Stomach (tissue), 8 donors: ENCODE measurements at regions not wholly inside any gene's neighbourhood (a gene's known extent, or its start where the extent isn't known, plus 50 kb on each side); places are given as distances from the start of the nearest gene placed in this dataset.

ENCODE experiments used
- DNase-seq, 2 donors: peaks; one replicate each; pipeline versions ENCODE4 v3.0.0 to v3.0.0-alpha.2; 2013 to 2019
- H3K27ac ChIP-seq, 5 donors: fragments of 200-600 bp in 4 of 5; sonication (generic) in 4 of 5; one replicate each; pipeline ENCODE4 v1.5.1; 2013 to 2019; ENCODE audit warnings: mild to moderate bottlenecking in 1 of 5, moderate library complexity in 1 of 5
- H3K27me3 ChIP-seq, 3 donors: fragments of 200-600 bp; sonication (generic); one replicate each; pipeline ENCODE4 v1.5.1; 2017 to 2019; ENCODE audit warnings: mixed run types in 1 of 3
- H3K36me3 ChIP-seq, 4 donors: fragments of 200-600 bp; sonication (generic); 1 replicate in 3 of 4; 2 replicates in 1 of 4; pipeline ENCODE4 v1.5.1; 2016 to 2019
- H3K4me1 ChIP-seq, 4 donors: fragments of 200-600 bp; sonication (generic); one replicate each; pipeline ENCODE4 v1.5.1; 2016 to 2019
- H3K4me3 ChIP-seq, 4 donors: fragments of 200-600 bp; sonication (generic) in 3 of 4; one replicate each; pipeline ENCODE4 v1.5.1; 2016 to 2019; ENCODE audit warnings: mild to moderate bottlenecking in 1 of 4
- H3K9me3 ChIP-seq, 4 donors: fragments of 200-600 bp; sonication (generic); one replicate each; pipeline ENCODE4 v1.5.1; 2016 to 2019
- EP300 ChIP-seq: sonication (generic); formaldehyde crosslinking; IDR thresholded peaks from one replicate; pipeline ENCODE4 v1.6.1; 2017; ENCODE audit warnings: antibody characterized with exemption
- POLR2A ChIP-seq, 4 donors: fragments of 450-650 bp; IDR thresholded peaks; one replicate each; pipeline ENCODE4 v1.6.1; 2016; ENCODE audit warnings: antibody characterized with exemption in 4 of 4, control low read depth in 2 of 4, mild to moderate bottlenecking in 1 of 4, moderate library complexity in 1 of 4
- POLR2AphosphoS5 ChIP-seq, 3 donors: sonication (generic); formaldehyde crosslinking; IDR thresholded peaks; one replicate each; pipeline ENCODE4 v1.6.1; 2016; ENCODE audit warnings: antibody characterized with exemption in 3 of 3
- WGBS, 5 donors: extraction: QIAGEN DNeasy Blood & Tissue Kit in 3 of 5; methylation state at CpG; one replicate each; pipeline versions ENCODE4 v1.1.5 to v1.1.7; 2013 to 2018; 5-methylcytosine and 5-hydroxymethylcytosine counted together
- intact Hi-C: fragments of 100-400 bp; cut with DNase I; formaldehyde crosslinking; loops from one replicate; pipeline ENCODE4 v1.15.1; 2023; ENCODE audit warnings: low total_unique reads
- TF ChIP-seq, protein P1 (sequence below), 7 experiments: fragments of 450-650 bp in 4 of 7; fragments of 200-600 bp in 3 of 7; sonication (generic) in 3 of 7; IDR thresholded peaks; one replicate each; pipeline ENCODE4 v1.5.1; 2016 to 2019; ENCODE audit warnings: antibody characterized with exemption in 7 of 7, control low read depth in 2 of 7, mild to moderate bottlenecking in 1 of 7
- donor health status: healthy with polysubstance abuse.
- donor health status: Bipolar disorder and iron deficiency.
- donor health status: healthy.

DNA sequence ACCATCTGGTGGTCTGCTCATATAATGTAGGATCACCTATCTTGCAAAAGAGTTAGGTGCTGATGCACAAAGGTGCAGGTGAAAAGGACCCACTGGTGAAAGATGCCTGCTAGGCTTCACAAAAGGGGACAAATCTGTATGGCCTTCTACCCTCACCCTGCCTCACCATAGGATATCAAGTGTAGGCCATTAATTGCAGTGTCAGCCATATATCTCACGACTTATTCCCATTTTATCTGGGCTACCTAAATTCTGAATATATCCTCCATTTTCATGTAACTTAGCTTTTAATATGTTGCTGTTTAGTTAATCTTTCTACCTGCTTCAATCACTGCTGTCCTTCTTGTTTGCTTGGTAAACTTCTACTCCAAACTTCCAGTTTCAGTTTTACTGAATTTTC lies 84.2 kb upstream of the DPH5 start:
- no peak for DNase-seq
- H3K4me1 ChIP-seq: peaks cover 0 to 3% (median 0%) of the 10 kb centered on the region in 4 donors
- no peak overlapping the region for H3K4me3 ChIP-seq
- H3K27me3 ChIP-seq: no peaks in the 10 kb centered on the region
- no peaks in the 10 kb centered on the region for H3K36me3 ChIP-seq
- intact Hi-C loops: no loop called here
- TF ChIP-seq, protein P1, sequence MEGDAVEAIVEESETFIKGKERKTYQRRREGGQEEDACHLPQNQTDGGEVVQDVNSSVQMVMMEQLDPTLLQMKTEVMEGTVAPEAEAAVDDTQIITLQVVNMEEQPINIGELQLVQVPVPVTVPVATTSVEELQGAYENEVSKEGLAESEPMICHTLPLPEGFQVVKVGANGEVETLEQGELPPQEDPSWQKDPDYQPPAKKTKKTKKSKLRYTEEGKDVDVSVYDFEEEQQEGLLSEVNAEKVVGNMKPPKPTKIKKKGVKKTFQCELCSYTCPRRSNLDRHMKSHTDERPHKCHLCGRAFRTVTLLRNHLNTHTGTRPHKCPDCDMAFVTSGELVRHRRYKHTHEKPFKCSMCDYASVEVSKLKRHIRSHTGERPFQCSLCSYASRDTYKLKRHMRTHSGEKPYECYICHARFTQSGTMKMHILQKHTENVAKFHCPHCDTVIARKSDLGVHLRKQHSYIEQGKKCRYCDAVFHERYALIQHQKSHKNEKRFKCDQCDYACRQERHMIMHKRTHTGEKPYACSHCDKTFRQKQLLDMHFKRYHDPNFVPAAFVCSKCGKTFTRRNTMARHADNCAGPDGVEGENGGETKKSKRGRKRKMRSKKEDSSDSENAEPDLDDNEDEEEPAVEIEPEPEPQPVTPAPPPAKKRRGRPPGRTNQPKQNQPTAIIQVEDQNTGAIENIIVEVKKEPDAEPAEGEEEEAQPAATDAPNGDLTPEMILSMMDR (IDR thresholded peaks at IDR 0.05): no peak
- no peak for TF ChIP-seq EP300
- no peak for TF ChIP-seq POLR2AphosphoS5 (IDR thresholded peaks at IDR 0.05)
- TF ChIP-seq POLR2A (IDR thresholded peaks at IDR 0.05): no peak
- H3K9me3 ChIP-seq: no peaks in the 10 kb centered on the region
- no peak overlapping the region for H3K27ac ChIP-seq
- WGBS, 5 donors: 0 to 96% (median 95%) methylated on average over 1 of the region's 1 CpG

DNA sequence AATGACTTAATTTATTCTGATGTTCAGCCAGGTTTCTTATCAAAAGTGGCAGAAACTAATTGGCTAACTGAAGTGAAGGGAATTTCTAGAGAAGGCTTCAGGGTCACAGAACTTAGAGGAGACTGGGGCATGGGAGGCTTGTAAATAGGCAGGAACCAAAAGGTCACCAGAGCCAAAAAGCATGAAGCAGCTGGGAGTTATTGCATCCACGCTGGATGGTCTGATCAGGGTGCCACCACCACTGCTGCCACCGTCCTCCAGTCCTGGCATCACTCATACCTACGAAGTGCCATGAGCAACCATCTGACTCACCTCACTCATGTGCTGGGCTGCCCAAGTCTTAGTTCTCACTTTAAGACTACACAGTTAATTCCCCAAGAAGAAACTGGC lies 82.5 kb upstream of the DPH5 start:
- Histone ChIP-seq H3K27me3 (no peaks in the 10 kb centered on the region), H3K4me1 (peaks cover 0 to 3% (median 0%) of the 10 kb centered on the region in 4 donors), H3K36me3 (no peaks in the 10 kb centered on the region), H3K4me3 (no peak overlapping the region), H3K9me3 (no peaks in the 10 kb centered on the region), H3K27ac (no peak overlapping the region)
- 83 to 97% (median 88%) methylated on average over 3 of the region's 3 CpGs for WGBS, 5 donors
- intact Hi-C loops: no loop called here
- TF ChIP-seq, protein P1 (IDR thresholded peaks at IDR 0.05): no peak
- no peak for TF ChIP-seq EP300
- TF ChIP-seq POLR2AphosphoS5 (IDR thresholded peaks at IDR 0.05): no peak
- no peak for TF ChIP-seq POLR2A (IDR thresholded peaks at IDR 0.05)
- no peak for DNase-seq

DNA sequence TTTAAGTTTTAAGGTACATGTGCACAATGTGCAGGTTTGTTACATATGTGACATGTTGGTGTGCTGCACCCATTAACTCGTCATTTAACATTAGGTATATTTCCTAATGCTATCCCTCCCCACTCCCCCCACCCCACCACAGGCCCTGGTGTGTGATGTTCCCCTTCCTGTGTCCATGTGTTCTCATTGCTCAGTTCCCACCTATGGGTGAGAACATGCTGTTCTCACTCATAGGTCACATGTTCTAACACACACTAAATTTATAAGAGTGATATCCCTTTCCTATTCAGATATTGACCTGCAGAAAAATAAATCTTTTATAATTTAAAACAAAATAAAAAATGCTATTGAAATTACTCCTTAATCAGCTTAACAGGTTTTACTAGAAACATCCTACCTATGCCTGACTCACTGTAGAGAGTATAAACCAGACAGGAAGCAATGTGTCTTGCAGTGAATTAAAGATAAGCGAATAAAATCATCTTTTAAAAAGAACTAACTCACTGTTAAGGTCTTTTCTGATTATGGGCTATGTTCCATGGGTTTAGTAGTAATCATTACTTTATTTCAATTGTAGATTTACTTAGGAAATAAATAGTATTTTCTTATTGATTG lies 82.0 kb upstream of the DPH5 start:
- intact Hi-C loops: no loop called here
- H3K9me3 ChIP-seq: no peaks in the 10 kb centered on the region
- WGBS, 5 donors: 80 to 85% (median 84%) methylated on average over 2 of the region's 2 CpGs
- H3K27me3 ChIP-seq: no peaks in the 10 kb centered on the region
- H3K4me1 ChIP-seq: peaks cover 0 to 3% (median 0%) of the 10 kb centered on the region in 4 donors
- DNase-seq: no peak
- H3K36me3 ChIP-seq: no peaks in the 10 kb centered on the region
- TF ChIP-seq POLR2AphosphoS5 (IDR thresholded peaks at IDR 0.05): no peak
- TF ChIP-seq, protein P1 (IDR thresholded peaks at IDR 0.05): no peak
- TF ChIP-seq POLR2A (IDR thresholded peaks at IDR 0.05): no peak
- TF ChIP-seq EP300: no peak
- no peak overlapping the region for H3K4me3 ChIP-seq
- H3K27ac ChIP-seq: no peak overlapping the region

DNA sequence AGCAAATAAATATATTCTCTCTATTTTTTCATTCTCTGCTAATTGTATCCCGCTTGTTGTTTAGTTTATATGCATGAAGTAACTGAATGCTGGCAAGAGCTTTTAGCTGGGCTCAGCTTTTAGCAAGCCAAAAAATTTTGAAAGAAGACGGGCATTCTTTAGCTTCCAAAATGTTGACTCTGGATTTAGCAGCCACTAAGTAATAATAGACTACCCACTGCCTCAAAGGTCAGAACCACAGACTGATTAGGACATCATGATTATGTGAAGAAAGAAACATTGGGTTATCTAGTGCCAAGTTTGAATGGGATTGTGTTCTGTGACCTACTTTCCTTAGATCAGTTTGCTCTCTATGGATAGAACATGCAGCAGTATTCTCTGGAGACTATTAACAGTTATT lies 80.3 kb upstream of the DPH5 start:
- Histone ChIP-seq H3K27ac (no peak overlapping the region), H3K9me3 (no peaks in the 10 kb centered on the region), H3K27me3 (no peaks in the 10 kb centered on the region), H3K4me3 (no peak overlapping the region), H3K4me1 (peaks cover 0 to 3% (median 0%) of the 10 kb centered on the region in 4 donors), H3K36me3 (no peaks in the 10 kb centered on the region)
- TF ChIP-seq POLR2A (IDR thresholded peaks at IDR 0.05) (no peak), EP300 (no peak), POLR2AphosphoS5 (IDR thresholded peaks at IDR 0.05) (no peak)
- TF ChIP-seq, protein P1 (IDR thresholded peaks at IDR 0.05): no peak
- no peak for DNase-seq
- WGBS, 5 donors: 44 to 54% (median 50%) methylated on average over 2 of the region's 2 CpGs
- intact Hi-C loops: no loop called here
